ENCODE measurements at regions not wholly inside any gene's neighbourhood (a gene's known extent, or its start where the extent isn't known, plus 50 kb on each side); places are given as distances from the start of the nearest gene placed in this dataset.

DNA sequence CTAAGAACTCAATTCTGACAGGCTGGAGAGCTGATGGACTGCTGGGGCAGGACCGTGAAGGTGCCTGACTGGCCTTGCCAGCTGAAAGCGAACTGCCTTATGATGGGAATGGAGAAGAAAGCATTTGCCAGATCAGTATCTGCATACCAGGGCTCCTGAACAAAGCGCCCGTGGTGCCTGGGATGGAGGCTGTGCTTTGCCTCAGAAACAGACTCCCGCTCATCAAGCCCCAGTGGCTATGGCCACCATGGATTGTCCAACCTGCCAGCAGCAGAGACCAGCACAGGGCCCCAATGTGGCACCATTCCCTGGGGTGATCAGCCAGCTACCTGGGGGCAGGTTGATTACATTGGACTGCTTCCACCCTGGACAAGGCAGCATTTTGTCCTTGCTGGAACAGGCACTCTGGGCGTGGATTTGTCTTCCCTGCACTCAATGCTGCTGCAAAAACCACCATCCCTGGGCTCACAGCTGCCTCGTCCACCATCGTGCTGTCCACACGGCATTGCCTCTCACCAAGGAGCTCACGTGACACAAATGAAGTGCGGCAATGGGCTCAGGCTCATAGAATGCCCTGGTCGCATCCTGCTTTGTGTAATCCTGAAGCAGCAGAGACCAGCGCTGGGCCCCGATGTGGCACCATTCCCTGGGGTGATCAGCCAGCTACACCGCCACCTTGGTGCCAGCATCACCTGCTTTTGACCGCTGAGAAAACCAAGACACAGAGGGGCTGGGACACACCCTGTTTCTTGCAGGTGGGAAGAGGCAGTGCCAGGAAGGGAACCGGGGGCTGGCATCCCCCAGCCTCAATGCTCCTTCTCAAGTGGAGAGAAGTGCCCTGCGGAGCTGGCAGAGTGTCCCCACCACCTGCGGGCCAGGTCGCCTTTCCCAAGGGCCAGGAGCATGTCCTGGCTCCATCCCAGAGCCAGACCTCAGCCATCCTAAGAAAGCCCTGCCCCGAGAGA lies 1367.5 kb downstream of the BRD1 start:
- no peak for DNase-seq (ENCODE audit: extremely low read depth, low read depth)
- TF ChIP-seq, protein P1, sequence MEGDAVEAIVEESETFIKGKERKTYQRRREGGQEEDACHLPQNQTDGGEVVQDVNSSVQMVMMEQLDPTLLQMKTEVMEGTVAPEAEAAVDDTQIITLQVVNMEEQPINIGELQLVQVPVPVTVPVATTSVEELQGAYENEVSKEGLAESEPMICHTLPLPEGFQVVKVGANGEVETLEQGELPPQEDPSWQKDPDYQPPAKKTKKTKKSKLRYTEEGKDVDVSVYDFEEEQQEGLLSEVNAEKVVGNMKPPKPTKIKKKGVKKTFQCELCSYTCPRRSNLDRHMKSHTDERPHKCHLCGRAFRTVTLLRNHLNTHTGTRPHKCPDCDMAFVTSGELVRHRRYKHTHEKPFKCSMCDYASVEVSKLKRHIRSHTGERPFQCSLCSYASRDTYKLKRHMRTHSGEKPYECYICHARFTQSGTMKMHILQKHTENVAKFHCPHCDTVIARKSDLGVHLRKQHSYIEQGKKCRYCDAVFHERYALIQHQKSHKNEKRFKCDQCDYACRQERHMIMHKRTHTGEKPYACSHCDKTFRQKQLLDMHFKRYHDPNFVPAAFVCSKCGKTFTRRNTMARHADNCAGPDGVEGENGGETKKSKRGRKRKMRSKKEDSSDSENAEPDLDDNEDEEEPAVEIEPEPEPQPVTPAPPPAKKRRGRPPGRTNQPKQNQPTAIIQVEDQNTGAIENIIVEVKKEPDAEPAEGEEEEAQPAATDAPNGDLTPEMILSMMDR (IDR thresholded peaks at IDR 0.05; ENCODE audit: low read depth, low read length): no peak

DNA sequence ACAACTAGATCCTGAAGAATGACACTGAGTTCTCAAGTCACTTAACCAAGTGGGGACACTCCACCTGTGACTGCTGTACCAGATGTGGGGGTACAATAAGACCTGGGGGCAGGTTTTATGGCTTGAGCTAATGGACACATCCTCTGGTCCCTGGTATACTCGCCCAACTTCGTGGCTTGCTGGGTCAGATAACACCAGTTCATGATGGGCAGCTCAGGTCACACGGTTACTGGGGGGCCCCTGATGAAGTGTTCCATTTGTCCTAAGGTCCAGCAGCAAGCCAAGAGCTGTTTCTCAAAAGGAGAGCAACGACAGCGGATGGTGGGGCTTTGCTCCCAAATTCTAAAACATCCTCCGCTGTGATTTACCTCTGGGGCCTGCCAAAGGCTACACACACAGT lies 1368.4 kb downstream of the BRD1 start:
- no peak for DNase-seq (ENCODE audit: extremely low read depth, low read depth)
- TF ChIP-seq, protein P1 (IDR thresholded peaks at IDR 0.05; ENCODE audit: low read depth, low read length): no peak

DNA sequence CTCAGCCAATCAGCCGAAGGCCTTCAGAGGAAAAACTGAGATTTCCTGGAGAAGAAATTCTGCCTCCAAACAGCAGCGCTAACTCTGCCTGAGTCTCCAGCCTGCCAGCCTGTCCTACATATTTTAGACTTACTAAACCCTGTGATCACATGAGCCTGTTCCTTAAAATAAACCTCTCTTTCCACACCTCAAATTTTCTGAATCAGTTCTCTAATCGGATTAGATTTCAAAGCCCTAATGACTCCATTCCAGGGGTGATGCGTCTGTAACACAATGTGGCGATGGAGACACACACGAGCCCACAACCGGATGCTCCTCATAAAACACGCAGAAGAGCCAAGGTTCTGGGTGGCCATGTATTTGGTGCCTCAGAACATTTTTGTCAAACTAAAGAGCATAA lies 1371.2 kb downstream of the BRD1 start:
- TF ChIP-seq, protein P1 (IDR thresholded peaks at IDR 0.05; ENCODE audit: low read depth, low read length): no peak

DNA sequence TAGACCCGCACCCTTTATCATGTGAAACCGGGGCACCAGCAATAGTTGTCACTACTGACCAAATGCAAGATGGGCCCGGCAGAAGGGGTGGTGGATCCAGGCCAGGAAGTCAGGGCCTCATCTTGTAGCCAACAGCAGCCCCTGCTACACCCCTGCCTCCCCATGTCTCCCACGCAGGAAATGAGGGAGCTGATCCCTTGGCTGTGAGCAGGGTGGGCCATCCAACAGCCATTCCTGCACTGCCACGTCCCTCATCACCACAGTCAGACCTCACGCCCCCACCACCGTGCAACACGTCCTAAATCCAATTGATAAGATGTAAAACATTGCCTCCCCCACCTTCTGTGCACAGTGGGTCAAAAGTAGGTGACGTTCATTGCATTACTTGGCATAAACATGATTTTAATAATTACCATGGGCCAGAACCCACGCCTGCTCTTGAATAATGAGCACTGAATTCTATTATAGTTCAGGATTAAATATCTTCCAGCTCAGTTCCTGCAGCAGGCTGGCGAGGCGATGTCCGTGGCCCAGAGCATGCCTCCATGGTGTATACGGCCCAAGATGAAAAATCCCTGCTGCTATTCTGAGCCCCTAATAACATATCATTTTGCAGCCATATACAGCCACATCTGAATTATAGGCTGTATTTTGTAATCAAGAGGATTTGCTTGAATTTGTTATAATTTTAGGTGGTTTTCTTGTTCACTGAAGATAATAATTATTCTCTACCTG lies 1373.8 kb downstream of the BRD1 start:
- DNase-seq (ENCODE audit: extremely low read depth, low read depth): no peak
- TF ChIP-seq, protein P1 (IDR thresholded peaks at IDR 0.05; ENCODE audit: low read depth, low read length): no peak

More for the DNA sequence above, 1371.2 kb downstream of the BRD1 start:
- no peak for DNase-seq (ENCODE audit: extremely low read depth, low read depth)

DNA sequence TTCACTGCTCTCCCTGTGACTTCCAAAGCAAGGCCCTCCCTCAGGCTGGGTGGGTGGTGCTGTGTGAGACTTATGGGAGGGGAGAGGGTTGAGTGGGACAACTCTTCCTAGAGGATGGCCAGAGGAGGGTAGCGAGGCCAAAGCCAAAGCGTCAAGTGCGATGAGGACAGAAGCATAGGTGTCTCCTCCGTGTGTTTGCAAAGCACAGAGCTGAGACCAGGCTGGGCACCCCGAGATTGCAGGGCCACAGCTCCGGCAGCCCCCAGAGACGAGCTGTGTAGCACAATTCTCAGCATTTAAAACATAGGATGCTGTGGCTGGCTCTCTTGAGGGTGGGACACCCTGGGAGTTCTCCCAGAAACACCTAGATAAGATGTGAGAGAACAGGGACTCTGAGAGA lies 1374.5 kb downstream of the BRD1 start:
- DNase-seq (ENCODE audit: extremely low read depth, low read depth): no peak
- TF ChIP-seq, protein P1 (IDR thresholded peaks at IDR 0.05; ENCODE audit: low read depth, low read length): no peak

DNA sequence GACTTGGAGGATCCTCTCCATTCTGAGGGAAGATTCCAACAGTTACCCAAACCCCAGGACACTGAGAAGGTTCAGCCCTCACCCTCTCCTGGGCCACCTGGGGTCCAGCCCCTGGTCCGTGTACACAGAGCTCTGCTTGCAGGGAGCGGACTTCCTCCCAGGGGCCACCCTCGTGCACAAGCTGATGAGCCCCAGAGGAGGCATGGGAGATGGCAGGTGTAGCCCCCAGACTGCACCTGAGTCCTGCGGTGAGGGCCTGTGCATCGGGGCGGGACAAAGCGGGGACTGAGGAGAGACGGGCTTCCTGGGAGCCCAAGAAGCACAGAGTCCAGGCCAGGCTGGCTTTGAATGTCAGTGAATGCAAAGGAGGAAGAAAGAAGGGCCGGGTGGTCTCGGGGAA lies 1374.9 kb downstream of the BRD1 start:
- no peak for DNase-seq (ENCODE audit: extremely low read depth, low read depth)
- TF ChIP-seq, protein P1 (IDR thresholded peaks at IDR 0.05; ENCODE audit: low read depth, low read length): no peak

DNA sequence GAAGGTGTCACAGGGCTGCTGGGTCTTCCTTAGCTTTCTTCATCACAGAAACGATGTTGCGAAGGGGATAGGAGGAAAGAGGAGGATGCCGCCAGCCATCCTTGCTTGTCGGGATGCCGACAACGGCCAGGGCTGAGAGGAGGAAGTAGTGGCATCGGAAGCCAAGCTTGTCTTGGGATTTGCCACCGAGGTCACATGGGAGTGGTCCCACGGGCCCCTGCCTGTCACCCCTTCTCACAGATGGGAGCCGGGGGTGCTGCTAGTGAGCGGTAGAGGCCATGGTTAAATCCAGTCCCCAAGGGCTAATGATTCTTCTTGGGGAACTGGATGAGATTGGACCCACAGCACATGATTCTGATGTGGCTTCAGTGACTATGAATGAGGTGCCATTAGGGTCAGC lies 1375.8 kb downstream of the BRD1 start:
- TF ChIP-seq, protein P1 (IDR thresholded peaks at IDR 0.05; ENCODE audit: low read depth, low read length): no peak
- no peak for DNase-seq (ENCODE audit: extremely low read depth, low read depth)
